CD14-positive monocyte (primary cell): ENCODE measurements at regions not wholly inside any gene's neighbourhood (a gene's known extent, or its start where the extent isn't known, plus 50 kb on each side); places are given as distances from the start of the nearest gene placed in this dataset.
A peak's percentile ranks its signal among the peaks of the same experiment; 100 is the strongest.

Experiments
- DNase-seq, 3 donors: peaks; one replicate each; pipeline ENCODE4 v3.0.0-alpha.2; 2011 to 2022
- H2AFZ ChIP-seq: 2 replicates; pipeline ENCODE4 v1.6.0; 2012; ENCODE audit warnings: mild to moderate bottlenecking, low read depth, low read length, inconsistent platforms; ENCODE audit not compliant: insufficient read depth, poor library complexity, severe bottlenecking
- H3K27ac ChIP-seq, 2 donors: 1 replicate in 1 of 2; 2 replicates in 1 of 2; pipeline ENCODE4 v1.5.1; 2012 to 2013; ENCODE audit warnings: low read length in 2 of 2, control low read depth in 1 of 2, inconsistent platforms in 1 of 2, low read depth in 1 of 2, mild to moderate bottlenecking in 1 of 2
- H3K27me3 ChIP-seq, 2 donors: one replicate each; pipeline versions ENCODE4 v1.6.0 to v1.6.1; 2011 to 2013; ENCODE audit warnings: low read length in 2 of 2; ENCODE audit not compliant: control insufficient read depth in 2 of 2, insufficient read depth in 2 of 2
- H3K36me3 ChIP-seq, 2 donors: replicated peaks in 1 of 2; 1 replicate in 1 of 2; 2 replicates in 1 of 2; pipeline versions ENCODE4 v1.5.1 to v1.6.1; 2012 to 2013; ENCODE audit warnings: low read length in 2 of 2, control low read depth in 1 of 2, inconsistent platforms in 1 of 2, mild to moderate bottlenecking in 1 of 2; ENCODE audit not compliant: insufficient read depth in 2 of 2, control insufficient read depth in 1 of 2
- H3K4me1 ChIP-seq, 2 donors: 1 replicate in 1 of 2; 2 replicates in 1 of 2; pipeline versions ENCODE4 v1.5.1 to v1.6.1; 2012 to 2013; ENCODE audit warnings: low read length in 2 of 2, control low read depth in 1 of 2, inconsistent platforms in 1 of 2, mild to moderate bottlenecking in 1 of 2, moderate library complexity in 1 of 2; ENCODE audit not compliant: insufficient read depth in 2 of 2, control insufficient read depth in 1 of 2
- H3K4me2 ChIP-seq: replicated peaks from 2 replicates; pipeline ENCODE3; 2012; ENCODE audit warnings: low read length, moderate library complexity, mild to moderate bottlenecking; ENCODE audit not compliant: poor library complexity, severe bottlenecking; ENCODE audit errors: extremely low read depth
- H3K4me3 ChIP-seq, 3 experiments: fragments of 200-600 bp in 1 of 3; sonication (generic) in 1 of 3; replicated peaks in 1 of 3; 1 replicate in 2 of 3; 2 replicates in 1 of 3; pipeline ENCODE4 v1.5.1; 2011 to 2013; ENCODE audit warnings: low read length in 3 of 3, mild to moderate bottlenecking in 3 of 3, control low read depth in 2 of 3, low read depth in 2 of 3, inconsistent platforms in 1 of 3, moderate library complexity in 1 of 3
- H3K79me2 ChIP-seq: 2 replicates; pipeline ENCODE4 v1.6.0; 2012; ENCODE audit warnings: mild to moderate bottlenecking, control low read depth, inconsistent platforms, low read length, moderate library complexity; ENCODE audit not compliant: insufficient read depth
- H3K9ac ChIP-seq: 2 replicates; pipeline ENCODE4 v1.6.0; 2017; ENCODE audit warnings: low read length, mild to moderate bottlenecking; ENCODE audit not compliant: insufficient read depth, poor library complexity, severe bottlenecking
- H3K9me3 ChIP-seq, 2 donors: replicated peaks in 1 of 2; 1 replicate in 1 of 2; 2 replicates in 1 of 2; pipeline versions ENCODE4 v1.5.1 to v1.6.1; 2012 to 2013; ENCODE audit warnings: low read length in 2 of 2, control low read depth in 1 of 2; ENCODE audit not compliant: control insufficient read depth in 1 of 2, insufficient read depth in 1 of 2
- H4K20me1 ChIP-seq: 2 replicates; pipeline ENCODE4 v1.6.0; 2012; ENCODE audit warnings: mild to moderate bottlenecking, low read length, control low read depth, moderate library complexity; ENCODE audit not compliant: insufficient read depth
- H3K27ac Mint-ChIP-seq, 7 donors: one replicate each; pipeline ENCODE4 v1.8.0; 2020; ENCODE audit warnings: mild to moderate bottlenecking in 7 of 7, mixed read lengths in 7 of 7, moderate library complexity in 6 of 7, inconsistent platforms in 2 of 7
- H3K27me3 Mint-ChIP-seq, 3 donors: one replicate each; pipeline ENCODE4 v1.8.0; 2021 to 2022; ENCODE audit warnings: low read depth in 3 of 3, mild to moderate bottlenecking in 3 of 3, mixed read lengths in 3 of 3, moderate library complexity in 3 of 3, inconsistent platforms in 1 of 3
- H3K36me3 Mint-ChIP-seq, 2 donors: one replicate each; pipeline ENCODE4 v1.8.0; 2020; ENCODE audit warnings: mixed read lengths in 2 of 2, inconsistent platforms in 1 of 2, mild to moderate bottlenecking in 1 of 2
- H3K4me1 Mint-ChIP-seq: one replicate; pipeline ENCODE4 v1.8.0; 2020; ENCODE audit warnings: mild to moderate bottlenecking, mixed read lengths
- H3K4me3 Mint-ChIP-seq, 2 donors: one replicate each; pipeline ENCODE4 v1.8.0; 2020; ENCODE audit warnings: mild to moderate bottlenecking in 2 of 2, mixed read lengths in 2 of 2, moderate library complexity in 1 of 2
- H3K9me3 Mint-ChIP-seq, 7 donors: one replicate each; pipeline ENCODE4 v1.8.0; 2020 to 2022; ENCODE audit warnings: mixed read lengths in 7 of 7, mild to moderate bottlenecking in 6 of 7, moderate library complexity in 6 of 7, inconsistent platforms in 2 of 7
- WGBS: methylation state at CpG from one replicate; pipeline ENCODE4 v1.1.5; 2013; ENCODE audit warnings: missing lambda C conversion rate; ENCODE audit not compliant: insufficient coverage; 5-methylcytosine and 5-hydroxymethylcytosine counted together
- intact Hi-C, 2 donors: fragments of 100-400 bp; cut with micrococcal nuclease; formaldehyde crosslinking; loops; one replicate each; pipeline versions ENCODE4 v1.15.0 to v1.15.1; 2023
- TF ChIP-seq, protein P1 (sequence below): fragments of 200-600 bp; IDR thresholded peaks from one replicate; pipeline ENCODE4 v1.8.0; 2022; ENCODE audit warnings: antibody characterized with exemption, mild to moderate bottlenecking

DNA sequence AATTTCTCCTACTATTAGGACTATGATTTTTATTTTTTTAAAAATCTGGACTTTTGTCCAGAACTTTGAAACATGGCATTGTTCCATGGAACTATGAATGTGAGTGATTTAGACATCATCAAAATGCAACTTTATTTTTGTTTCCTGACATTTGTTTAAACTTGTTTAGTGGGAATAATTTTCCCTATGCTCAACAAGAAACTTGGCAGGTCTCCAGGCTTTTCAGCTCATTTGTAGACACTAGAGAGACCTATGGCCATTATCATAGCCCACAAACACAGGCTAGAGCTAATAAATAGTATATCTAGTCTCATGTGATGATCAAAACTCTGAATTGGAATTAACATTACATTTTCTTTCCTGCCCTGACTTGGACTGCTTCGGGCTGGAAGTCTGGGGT lies 145.1 kb upstream of the CELF4 start:
- no peak overlapping the region for H3K4me2 ChIP-seq
- intact Hi-C loops = no loop called here

DNA sequence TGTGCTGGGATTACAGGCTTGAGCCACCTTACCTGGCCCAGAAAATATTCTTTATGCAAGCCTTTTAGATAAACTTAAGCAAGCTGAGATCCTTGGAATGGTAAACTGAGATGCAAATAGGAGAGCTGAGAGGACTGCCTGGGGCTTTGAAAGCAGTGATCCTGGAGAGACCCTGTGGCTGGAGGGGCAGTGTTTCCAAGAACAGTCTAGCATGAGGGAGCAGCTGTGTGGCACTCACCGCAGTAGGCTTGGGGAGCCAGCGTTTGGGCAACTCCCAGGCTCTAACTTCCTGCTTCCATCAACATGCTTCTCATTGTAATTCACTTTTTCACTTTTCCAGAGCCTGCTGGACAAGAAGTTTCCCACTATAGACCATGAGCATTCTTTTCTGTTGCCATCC lies 144.1 kb upstream of the CELF4 start:
- TF ChIP-seq, protein P1, sequence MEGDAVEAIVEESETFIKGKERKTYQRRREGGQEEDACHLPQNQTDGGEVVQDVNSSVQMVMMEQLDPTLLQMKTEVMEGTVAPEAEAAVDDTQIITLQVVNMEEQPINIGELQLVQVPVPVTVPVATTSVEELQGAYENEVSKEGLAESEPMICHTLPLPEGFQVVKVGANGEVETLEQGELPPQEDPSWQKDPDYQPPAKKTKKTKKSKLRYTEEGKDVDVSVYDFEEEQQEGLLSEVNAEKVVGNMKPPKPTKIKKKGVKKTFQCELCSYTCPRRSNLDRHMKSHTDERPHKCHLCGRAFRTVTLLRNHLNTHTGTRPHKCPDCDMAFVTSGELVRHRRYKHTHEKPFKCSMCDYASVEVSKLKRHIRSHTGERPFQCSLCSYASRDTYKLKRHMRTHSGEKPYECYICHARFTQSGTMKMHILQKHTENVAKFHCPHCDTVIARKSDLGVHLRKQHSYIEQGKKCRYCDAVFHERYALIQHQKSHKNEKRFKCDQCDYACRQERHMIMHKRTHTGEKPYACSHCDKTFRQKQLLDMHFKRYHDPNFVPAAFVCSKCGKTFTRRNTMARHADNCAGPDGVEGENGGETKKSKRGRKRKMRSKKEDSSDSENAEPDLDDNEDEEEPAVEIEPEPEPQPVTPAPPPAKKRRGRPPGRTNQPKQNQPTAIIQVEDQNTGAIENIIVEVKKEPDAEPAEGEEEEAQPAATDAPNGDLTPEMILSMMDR = no peak
- H3K36me3 Mint-ChIP-seq = no peaks in the 10 kb centered on the region
- intact Hi-C loops = no loop called here

More for the DNA sequence above, 145.1 kb upstream of the CELF4 start:
- Histone ChIP-seq H3K27me3 (no peaks in the 10 kb centered on the region), H3K9ac (no peak overlapping the region), H4K20me1 (no peaks in the 10 kb centered on the region), H3K4me3 (no peak overlapping the region), H2AFZ (no peak overlapping the region), H3K79me2 (no peaks in the 10 kb centered on the region), H3K9me3 (no peaks in the 10 kb centered on the region), H3K27ac (no peak overlapping the region), H3K4me1 (no peaks in the 10 kb centered on the region), H3K36me3 (no peaks in the 10 kb centered on the region)
- Mint-ChIP-seq H3K4me3 (no peak overlapping the region), H3K4me1 (no peaks in the 10 kb centered on the region), H3K9me3 (peaks cover 0 to 2% (median 0%) of the 10 kb centered on the region in 7 donors), H3K27me3 (no peaks in the 10 kb centered on the region), H3K36me3 (no peaks in the 10 kb centered on the region), H3K27ac (peak overlapping the region in 1 of 7 donors; percentile 13)
- DNase-seq = no peak
- TF ChIP-seq, protein P1 = no peak
- 100% methylated on average over 1 of the region's 1 CpG for WGBS

More for the DNA sequence above, 144.1 kb upstream of the CELF4 start:
- H3K36me3 ChIP-seq = no peaks in the 10 kb centered on the region
- 71% methylated on average over 2 of the region's 2 CpGs for WGBS
- no peaks in the 10 kb centered on the region for H3K4me1 Mint-ChIP-seq
- no peaks in the 10 kb centered on the region for H3K4me1 ChIP-seq
- H3K79me2 ChIP-seq = no peaks in the 10 kb centered on the region
- H3K9me3 Mint-ChIP-seq = peaks cover 0 to 2% (median 0%) of the 10 kb centered on the region in 7 donors
- H3K9me3 ChIP-seq = no peaks in the 10 kb centered on the region
- H3K27me3 ChIP-seq = no peaks in the 10 kb centered on the region
- H3K27ac ChIP-seq = no peak overlapping the region
- no peaks in the 10 kb centered on the region for H3K27me3 Mint-ChIP-seq
- H3K4me2 ChIP-seq = no peak overlapping the region
- no peak for DNase-seq
- H3K9ac ChIP-seq = no peak overlapping the region
- no peak overlapping the region for H3K4me3 ChIP-seq
- no peaks in the 10 kb centered on the region for H4K20me1 ChIP-seq
- H2AFZ ChIP-seq = no peak overlapping the region
- H3K4me3 Mint-ChIP-seq = no peak overlapping the region
- H3K27ac Mint-ChIP-seq = no peak overlapping the region
